HepG2 (cell line): ENCODE measurements at regions not wholly inside any gene's neighbourhood (a gene's known extent, or its start where the extent isn't known, plus 50 kb on each side); places are given as distances from the start of the nearest gene placed in this dataset.

Experiments
- ATAC-seq: fragments of 200-7000 bp; cut with Tn5 transposase; 3 replicates; pipeline ENCODE4 v1.9.1; 2020; ENCODE audit warnings: mild to moderate bottlenecking, moderate library complexity
- BruUV-seq: library from RNA; stranded (reverse); fragments of 400-500 nt; replicated peaks from 2 replicates; lab custom pipeline; 2021; lab: Mats Ljungman, UMichigan
- CTCF ChIA-PET: fragments of 300-600 bp; formaldehyde crosslinking; extraction: SDS; loops from one replicate; lab custom pipeline; 2021; ENCODE audit warnings: low total read pairs, inconsistent platforms, low intra/inter-chr PET ratio; lab: Yijun Ruan, JAX
- POLR2A ChIA-PET: fragments of 350-600 bp; sonication (Branson Sonifier 250); formaldehyde crosslinking; loops from one replicate; lab custom pipeline; 2020; ENCODE audit warnings: antibody characterized with exemption, inconsistent platforms; lab: Yijun Ruan, JAX
- DNase-seq: peaks from one replicate; pipeline ENCODE4 v3.0.0-alpha.2; 2015; ENCODE audit warnings: low spot score
- FAIRE-seq: peaks from 3 replicates; lab custom pipeline; 2011; peaks lifted over from hg19 to GRCh38; lab: Jason Lieb, UNC
- H2AFZ ChIP-seq: one replicate; pipeline ENCODE4 v1.6.1; 2011; ENCODE audit warnings: low read length, inconsistent platforms
- H3K27ac ChIP-seq: fragments of 300-600 bp; 3 replicates; pipeline ENCODE4 v1.8.0; 2011; ENCODE audit warnings: mixed run types, mild to moderate bottlenecking, mixed read lengths, low read length, inconsistent platforms; ENCODE audit not compliant: insufficient read depth; ENCODE audit errors: extremely low read length
- H3K27me3 ChIP-seq, 2 experiments: fragments of 200-600 bp in 1 of 2; 2 replicates in 1 of 2; 3 replicates in 1 of 2; pipeline versions ENCODE4 v1.6.0 to v1.8.0; 2011; ENCODE audit warnings: low read length in 2 of 2, mild to moderate bottlenecking in 2 of 2, moderate library complexity in 2 of 2, inconsistent platforms in 1 of 2; ENCODE audit not compliant: insufficient read depth in 2 of 2, control insufficient read depth in 1 of 2
- H3K36me3 ChIP-seq, 2 experiments: fragments of 200-600 bp in 1 of 2; replicated peaks in 1 of 2; 2 replicates in 1 of 2; 3 replicates in 1 of 2; pipeline versions ENCODE4 v1.5.1 to v1.8.0; 2011; ENCODE audit warnings: low read length in 2 of 2, inconsistent platforms in 1 of 2; ENCODE audit not compliant: insufficient read depth in 2 of 2, control insufficient read depth in 1 of 2
- H3K4me1 ChIP-seq: 2 replicates; pipeline ENCODE4 v1.5.1; 2012; ENCODE audit warnings: low read length, inconsistent platforms; ENCODE audit not compliant: insufficient read depth
- H3K4me2 ChIP-seq: 2 replicates; pipeline ENCODE4 v1.6.0; 2011; ENCODE audit warnings: low read depth, low read length, inconsistent platforms
- H3K4me3 ChIP-seq, 3 experiments: fragments of 200-600 bp in 1 of 3; sonication (generic), shearing (Covaris generic) in 1 of 3; replicated peaks in 1 of 3; 2 replicates each; pipeline ENCODE4 v1.5.1; 2011 to 2016; ENCODE audit warnings: low read length in 3 of 3, inconsistent platforms in 2 of 3, low read depth in 2 of 3, mild to moderate bottlenecking in 2 of 3, control low read depth in 1 of 3, mixed read lengths in 1 of 3; ENCODE audit not compliant: insufficient read depth in 1 of 3
- H3K79me2 ChIP-seq: one replicate; pipeline ENCODE4 v1.6.1; 2011; ENCODE audit warnings: low read length, inconsistent platforms; ENCODE audit not compliant: insufficient read depth
- H3K9ac ChIP-seq: 2 replicates; pipeline ENCODE4 v1.6.0; 2011; ENCODE audit warnings: mild to moderate bottlenecking, low read depth, low read length, inconsistent platforms; ENCODE audit not compliant: insufficient read depth
- H3K9me3 ChIP-seq: 2 replicates; pipeline ENCODE4 v1.5.1; 2012; ENCODE audit warnings: mild to moderate bottlenecking, low read length
- H4K20me1 ChIP-seq: 2 replicates; pipeline ENCODE4 v1.6.0; 2011; ENCODE audit warnings: inconsistent platforms, mild to moderate bottlenecking, low read length, moderate library complexity; ENCODE audit not compliant: insufficient read depth
- ARNT2 ChIP-seq: sonication (generic); formaldehyde crosslinking; IDR thresholded peaks from 2 replicates; pipeline ENCODE4 v1.8.0; 2022; ENCODE audit warnings: mild to moderate bottlenecking, low read depth, missing genetic modification reagents, moderate library complexity
- MBNL3 ChIP-seq: fragments of 250-450 bp; sonication (Bioruptor Pico); conservative IDR thresholded peaks from 2 replicates; pipeline ENCODE4 v1.8.0; 2022; ENCODE audit warnings: mild to moderate bottlenecking, inconsistent platforms
- NAIF1 ChIP-seq: sonication (generic); formaldehyde crosslinking; IDR thresholded peaks from 2 replicates; pipeline ENCODE4 v1.5.0; 2020; ENCODE audit warnings: mild to moderate bottlenecking, missing genetic modification reagents, borderline replicate concordance
- SALL1 ChIP-seq: sonication (generic); formaldehyde crosslinking; IDR thresholded peaks from 2 replicates; pipeline ENCODE4 v1.8.0; 2022; ENCODE audit warnings: mild to moderate bottlenecking, missing genetic modification reagents
- ZFP1 ChIP-seq: IDR thresholded peaks from 2 replicates; pipeline ENCODE4 v1.6.1; 2016
- ZFP37 ChIP-seq: sonication (generic); formaldehyde crosslinking; IDR thresholded peaks from 2 replicates; pipeline ENCODE4 v1.4.0; 2020; ENCODE audit warnings: missing genetic modification reagents, borderline replicate concordance
- ZIK1 ChIP-seq: sonication (generic); formaldehyde crosslinking; IDR thresholded peaks from 2 replicates; pipeline ENCODE4 v1.5.0; 2020; ENCODE audit warnings: mild to moderate bottlenecking, low read depth, missing genetic modification reagents, borderline replicate concordance
- ZMYM3 ChIP-seq: sonication (generic); formaldehyde crosslinking; IDR thresholded peaks from 2 replicates; pipeline ENCODE4 v1.5.1; 2020; ENCODE audit warnings: mild to moderate bottlenecking, missing genetic modification reagents
- ZNF17 ChIP-seq: sonication (generic); formaldehyde crosslinking; IDR thresholded peaks from 2 replicates; pipeline ENCODE4 v1.5.0; 2020; ENCODE audit warnings: mild to moderate bottlenecking, missing genetic modification reagents
- ZNF253 ChIP-seq: sonication (generic); formaldehyde crosslinking; IDR thresholded peaks from 2 replicates; pipeline ENCODE4 v1.8.0; 2022; ENCODE audit warnings: mild to moderate bottlenecking, missing genetic modification reagents, borderline replicate concordance
- ZNF383 ChIP-seq: sonication (generic); formaldehyde crosslinking; IDR thresholded peaks from 2 replicates; pipeline ENCODE4 v1.4.0; 2020; ENCODE audit warnings: missing genetic modification reagents, mild to moderate bottlenecking, borderline replicate concordance
- ZNF616 ChIP-seq: sonication (generic); formaldehyde crosslinking; IDR thresholded peaks from 2 replicates; pipeline ENCODE4 v1.5.0; 2020; ENCODE audit warnings: low read depth, mild to moderate bottlenecking, missing genetic modification reagents
- ZNF737 ChIP-seq: sonication (generic); formaldehyde crosslinking; IDR thresholded peaks from 2 replicates; pipeline ENCODE4 v1.5.0; 2020; ENCODE audit warnings: missing genetic modification reagents, mild to moderate bottlenecking, borderline replicate concordance
- WGBS: methylation state at CpG from one replicate; pipeline ENCODE4 v1.1.6; 2017; ENCODE audit warnings: low lambda C conversion rate; 5-methylcytosine and 5-hydroxymethylcytosine counted together
- in situ Hi-C: cut with HindIII; loops from 2 replicates; pipeline ENCODE4 v1.10.0; 2017; ENCODE audit warnings: low pct_unique_long_range_greater_than_20kb; ENCODE audit not compliant: extremely low pct_ligation_motif_present
- intact Hi-C: fragments of 100-400 bp; cut with micrococcal nuclease; formaldehyde crosslinking; loops from one replicate; pipeline ENCODE4 v1.10.0; 2022; ENCODE audit not compliant: unreplicated experiment

DNA sequence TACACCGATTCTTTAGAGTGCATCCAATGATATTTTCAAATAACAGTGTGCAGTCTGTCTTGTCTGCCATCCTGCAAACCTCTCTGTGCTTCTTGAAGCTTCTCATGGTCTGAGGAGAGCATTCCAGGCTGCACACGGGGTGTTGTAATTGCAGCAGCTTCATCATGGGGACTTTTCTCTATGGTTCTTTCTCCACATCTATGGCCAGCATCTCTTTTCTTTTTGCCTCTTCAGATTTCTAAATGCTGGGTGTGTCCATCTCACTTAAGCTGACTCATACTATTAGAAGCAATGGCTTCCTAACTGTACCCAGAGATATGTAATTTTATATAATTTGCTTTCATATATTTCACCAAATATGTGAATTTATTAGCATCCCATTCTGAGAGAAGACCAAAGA is 63.8 kb upstream of the EPHB3 start:
- no peak for FAIRE-seq
- Histone ChIP-seq H3K27ac (no peak overlapping the region), H3K27me3 (peaks cover 2 to 31% of the 10 kb centered on the region in 2 experiments; a peak in 4 of 5 replicates), H3K9ac (no peak overlapping the region), H3K9me3 (no peaks in the 10 kb centered on the region; the same call in 1 of the 2 replicates), H3K4me3 (no peak overlapping the region), H3K79me2 (no peaks in the 10 kb centered on the region), H3K4me1 (no peaks in the 10 kb centered on the region), H4K20me1 (no peaks in the 10 kb centered on the region), H3K4me2 (no peak overlapping the region), H3K36me3 (no peaks in the 10 kb centered on the region), H2AFZ (no peak overlapping the region)
- in situ Hi-C loops = no loop called here
- TF ChIP-seq ZNF17 (CRISPR knock-in tag) = no peak
- no peak for TF ChIP-seq ZNF383
- no peak for TF ChIP-seq ZFP1 (CRISPR knock-in tag)
- TF ChIP-seq ZNF737 (CRISPR knock-in tag) = no peak
- TF ChIP-seq ZFP37 (CRISPR knock-in tag) = no peak
- TF ChIP-seq SALL1 (CRISPR knock-in tag) = no peak
- TF ChIP-seq ZNF253 (CRISPR knock-in tag) = no peak
- no peak for TF ChIP-seq MBNL3
- TF ChIP-seq ZMYM3 (CRISPR knock-in tag) = no peak
- TF ChIP-seq ARNT2 (CRISPR knock-in tag) = no peak
- TF ChIP-seq ZNF616 (CRISPR knock-in tag) = no peak
- no peak for TF ChIP-seq NAIF1 (CRISPR knock-in tag)
- no peak for TF ChIP-seq ZIK1 (CRISPR knock-in tag)
- intact Hi-C loops = no loop called here
- DNase-seq = no peak
- no TSS peak for BruUV-seq
- ChIA-PET POLR2A (no interaction called here), CTCF (no interaction called here)
- ATAC-seq = no peak
- WGBS = 27% methylated on average over 2 of the region's 2 CpGs
